GM19043 (cell line): ENCODE measurements at regions not wholly inside any gene's neighbourhood (a gene's known extent, or its start where the extent isn't known, plus 50 kb on each side); places are given as distances from the start of the nearest gene placed in this dataset.

ENCODE experiments used
- ATAC-seq: cut with Tn5 transposase; IDR thresholded peaks from one replicate; pipeline ENCODE4 v1.9.1; 2021; ENCODE audit warnings: low read depth; ENCODE audit not compliant: unreplicated experiment

DNA sequence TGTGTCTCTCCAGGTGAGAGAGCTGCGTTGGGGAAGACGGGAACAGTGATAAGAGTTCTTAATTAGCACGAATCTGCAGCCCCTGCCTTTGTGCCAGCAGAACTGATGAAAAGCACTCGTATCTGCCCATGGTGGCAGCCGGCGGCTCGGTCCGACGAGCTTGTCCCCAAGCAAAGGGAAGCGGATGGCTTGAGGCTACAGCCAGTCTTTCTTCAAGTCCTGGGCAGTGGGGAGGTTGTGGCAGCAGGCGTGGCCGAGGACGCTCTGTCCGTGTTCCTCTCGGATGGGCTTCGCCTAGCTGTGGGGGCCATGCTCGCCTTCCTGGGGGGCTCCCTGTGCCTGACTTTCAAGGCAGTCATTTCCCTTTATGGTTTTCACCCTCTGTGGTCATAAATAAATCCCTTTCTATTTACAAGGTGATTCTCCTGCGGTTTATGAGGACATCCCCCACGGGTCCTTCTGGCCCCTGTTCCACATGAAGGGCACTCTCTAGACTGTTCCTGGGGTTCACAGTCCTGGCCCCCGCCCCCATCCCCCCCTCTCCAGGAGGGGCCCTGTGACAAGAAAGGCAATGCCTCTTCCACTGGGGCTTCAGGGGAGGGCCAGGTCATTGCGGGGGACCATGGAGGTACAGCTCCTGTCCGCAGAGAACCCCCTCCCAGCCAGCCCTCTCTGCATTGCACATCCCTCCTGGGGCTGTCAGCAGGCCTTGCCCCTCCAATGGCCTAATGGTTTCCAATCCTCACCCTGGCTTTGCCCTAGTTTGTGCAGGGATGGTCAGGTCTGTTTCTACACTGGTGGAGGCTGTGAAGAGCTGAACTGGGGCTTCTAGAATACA lies 1212.3 kb downstream of the BRD1 start:
- no peak for ATAC-seq

DNA sequence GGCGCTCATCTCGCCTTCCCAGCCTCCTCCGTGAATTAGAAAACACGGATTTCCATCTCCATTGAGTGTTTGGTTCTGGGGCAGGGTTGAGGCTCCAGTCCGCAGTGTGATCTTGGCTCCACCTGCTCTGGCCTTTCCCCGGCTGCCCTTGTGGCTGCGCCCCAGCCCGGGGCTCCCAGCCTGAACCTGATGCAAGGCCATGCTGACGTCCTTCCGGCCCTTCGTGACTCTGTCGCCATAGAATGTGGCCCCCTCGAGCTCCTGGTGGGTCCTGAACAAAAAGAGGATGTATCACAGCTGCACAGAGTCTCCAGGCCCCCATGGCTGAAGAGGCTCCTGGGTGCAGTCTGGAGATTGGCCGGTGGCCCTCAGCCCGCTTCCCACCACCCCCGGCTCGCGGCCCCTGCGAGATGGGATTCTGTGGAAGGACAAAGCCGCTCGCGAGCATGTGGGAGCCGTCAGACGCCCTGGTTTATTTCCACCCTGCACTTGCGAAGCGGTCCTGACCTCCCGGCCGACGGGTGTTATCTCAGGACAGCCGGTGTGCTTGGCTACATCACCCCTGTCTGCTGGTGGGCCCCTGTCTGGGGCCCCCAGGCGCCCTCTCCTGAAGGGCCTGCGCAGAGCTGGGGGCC lies 1214.0 kb downstream of the BRD1 start:
- no peak for ATAC-seq

GRCh38 chr22:48612077-48612995 lies 1215.3 kb downstream of the BRD1 start:
- ATAC-seq: no peak

GRCh38 chr22:48609279-48609865 lies 1218.3 kb downstream of the BRD1 start:
- no peak for ATAC-seq

DNA sequence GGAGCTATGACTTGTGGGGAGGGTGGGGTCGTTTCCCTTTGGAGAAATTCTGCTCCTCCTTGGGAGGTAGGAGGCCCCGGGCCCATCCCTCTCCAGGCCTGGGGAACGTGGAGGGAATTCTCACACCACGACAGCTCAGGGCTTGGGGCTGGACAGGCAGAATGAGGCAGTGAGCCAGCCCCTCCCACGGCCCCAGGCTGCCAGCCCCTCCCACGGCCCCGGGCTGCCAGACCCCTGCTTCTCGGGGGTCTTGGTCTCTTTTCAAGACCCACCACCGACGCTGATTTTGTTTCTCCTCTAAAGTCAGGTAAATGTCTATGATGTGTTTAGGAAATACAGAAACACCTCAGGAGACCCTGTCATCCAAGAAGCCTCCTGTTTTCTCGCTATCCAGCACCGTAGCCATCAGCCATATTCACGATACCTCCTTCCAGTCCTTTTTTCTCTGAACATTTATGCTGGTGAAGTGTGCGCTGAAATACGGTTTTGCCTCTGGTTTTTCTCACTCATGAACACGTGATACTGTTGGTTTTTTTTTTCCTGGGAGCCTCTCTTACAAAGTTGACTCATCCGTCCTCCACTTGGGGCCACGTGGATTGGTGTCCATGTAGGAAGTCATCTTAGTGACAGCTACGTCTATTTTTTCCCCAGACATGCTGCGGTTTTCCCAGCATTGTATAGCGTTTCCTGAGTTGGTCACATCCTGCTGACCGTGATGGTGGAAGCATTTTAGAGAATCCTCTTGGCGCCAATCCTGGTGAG lies 1219.6 kb downstream of the BRD1 start:
- no peak for ATAC-seq

DNA sequence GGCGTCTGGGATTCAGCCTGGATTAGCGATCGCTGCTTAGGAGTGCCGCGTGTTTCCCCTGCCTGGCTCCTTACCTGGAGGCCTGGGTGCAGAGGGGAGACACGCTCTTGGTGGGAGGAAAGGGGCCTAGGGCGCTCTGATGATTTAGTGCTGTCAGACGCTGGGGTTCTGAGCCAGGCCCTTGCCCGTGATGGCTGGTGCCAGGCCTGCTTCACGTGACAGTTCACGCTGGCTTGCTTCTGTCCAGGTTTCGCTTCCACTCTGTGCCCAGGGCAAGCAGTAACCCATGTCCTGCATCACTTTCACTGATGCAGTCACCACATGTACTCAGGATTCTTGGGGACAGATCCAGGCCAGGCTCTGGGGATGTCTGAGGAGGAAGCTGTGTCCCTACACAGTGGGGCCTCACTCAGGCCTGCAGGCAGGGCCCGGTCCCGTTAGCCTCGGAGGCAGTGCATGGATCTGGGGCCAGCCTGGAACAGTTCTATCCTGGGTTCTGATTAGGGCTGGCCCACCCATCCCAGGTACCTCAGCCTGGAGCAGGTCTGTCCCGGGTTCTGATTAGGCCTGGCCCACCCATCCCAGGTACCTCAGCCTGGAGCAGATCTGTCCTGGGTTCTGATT lies 1220.9 kb downstream of the BRD1 start:
- no peak for ATAC-seq

DNA sequence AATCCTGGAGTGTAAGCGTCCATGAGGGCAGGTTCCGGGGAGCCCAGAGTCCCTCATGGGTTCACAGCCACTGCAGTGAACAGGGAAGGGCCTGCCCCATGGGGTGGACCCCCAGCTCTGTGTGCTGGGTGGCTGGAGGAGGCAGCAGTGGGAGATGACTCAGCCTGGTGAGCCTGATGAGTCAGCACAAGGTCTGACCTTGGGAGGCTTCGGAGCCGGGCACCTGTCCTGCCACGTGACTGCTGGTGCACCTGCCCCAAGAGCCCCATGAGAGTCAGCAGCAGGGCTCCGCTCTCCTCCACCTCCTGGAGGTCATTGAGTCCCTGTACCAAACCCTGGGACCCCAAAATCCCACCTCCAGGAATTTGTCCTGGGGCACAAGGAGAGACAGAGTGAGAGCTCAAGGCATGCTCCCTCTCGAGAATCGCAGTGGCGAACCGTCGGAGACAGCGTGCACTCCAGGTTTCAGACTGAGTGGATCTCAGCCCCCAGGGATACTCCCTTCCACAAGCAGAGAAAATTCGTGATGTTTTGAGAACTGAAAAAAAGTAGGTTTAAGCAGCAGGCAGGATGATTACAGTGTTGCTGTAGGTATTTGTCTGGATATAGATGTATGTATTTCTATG lies 1221.7 kb downstream of the BRD1 start:
- no peak for ATAC-seq

- ATAC-seq: no peak
Observed at GRCh38 chr22:48605125-48605524, 1222.5 kb downstream of the BRD1 start.

DNA sequence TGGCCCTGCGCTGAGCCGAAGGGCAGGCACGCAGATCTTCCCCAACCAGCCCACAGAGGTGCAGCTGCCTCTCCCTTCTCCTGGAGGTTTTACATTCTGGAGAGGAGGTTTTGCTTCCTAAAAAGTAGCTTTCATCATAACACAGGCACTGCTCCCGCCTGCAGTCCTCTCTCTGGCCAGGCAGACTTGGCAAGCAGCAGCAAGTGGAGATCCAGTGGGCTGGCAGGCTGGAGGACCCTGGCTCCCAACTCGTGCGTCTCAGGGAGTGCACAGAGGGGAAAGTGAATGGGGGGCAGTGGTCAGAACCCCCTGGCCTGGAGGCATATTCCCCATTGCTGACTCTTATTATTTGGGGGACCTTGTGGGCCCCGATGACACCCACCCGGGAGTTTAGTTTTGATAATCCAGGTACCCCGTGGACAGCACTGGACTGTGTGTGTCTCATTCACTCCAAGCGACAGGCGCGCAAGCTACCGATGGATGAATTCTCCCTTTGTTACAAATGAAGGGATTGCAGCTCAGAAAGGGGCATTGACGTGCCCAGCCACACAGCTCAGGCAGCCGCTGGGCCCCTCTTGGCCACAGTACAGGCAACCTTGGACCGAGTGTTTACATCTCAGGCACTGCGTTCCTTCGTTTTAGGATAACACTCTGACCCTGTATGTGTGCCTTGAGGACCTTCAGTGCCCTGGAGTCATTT lies 1223.9 kb downstream of the BRD1 start:
- no peak for ATAC-seq

DNA sequence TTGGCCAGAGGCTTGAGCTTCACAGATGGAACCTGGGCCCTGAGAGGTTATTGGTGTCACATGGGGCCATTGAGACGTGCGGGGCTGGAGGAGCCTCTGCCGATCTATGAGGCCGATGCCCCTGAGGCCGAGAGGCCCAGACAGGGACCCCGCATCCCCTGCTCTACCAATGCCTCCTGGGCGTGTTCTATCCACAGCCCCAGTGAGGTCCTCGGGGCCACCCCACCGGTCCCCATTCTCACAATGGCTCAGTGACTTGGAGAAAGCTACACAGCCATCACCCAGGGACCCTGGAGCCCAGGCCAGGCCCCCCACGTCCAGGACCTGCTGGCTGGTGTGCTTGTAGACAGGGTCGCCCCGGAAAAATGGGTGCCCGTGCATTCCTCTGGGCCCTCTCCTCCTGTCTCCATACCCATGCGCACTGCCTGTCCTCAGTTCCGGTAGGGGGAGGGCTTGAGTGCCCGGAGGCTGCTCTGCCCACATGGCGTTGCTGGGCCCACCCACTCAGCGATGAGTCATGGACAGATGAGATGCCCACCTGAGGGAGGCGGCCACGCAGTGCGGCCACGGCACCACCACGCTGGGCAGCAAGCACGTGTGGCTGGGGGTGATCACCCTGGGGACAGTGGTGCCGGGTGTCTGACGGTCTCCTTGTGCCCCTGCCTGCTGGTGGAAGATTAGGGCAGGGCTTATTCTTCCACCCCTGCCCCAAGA lies 1224.7 kb downstream of the BRD1 start:
- no peak for ATAC-seq

DNA sequence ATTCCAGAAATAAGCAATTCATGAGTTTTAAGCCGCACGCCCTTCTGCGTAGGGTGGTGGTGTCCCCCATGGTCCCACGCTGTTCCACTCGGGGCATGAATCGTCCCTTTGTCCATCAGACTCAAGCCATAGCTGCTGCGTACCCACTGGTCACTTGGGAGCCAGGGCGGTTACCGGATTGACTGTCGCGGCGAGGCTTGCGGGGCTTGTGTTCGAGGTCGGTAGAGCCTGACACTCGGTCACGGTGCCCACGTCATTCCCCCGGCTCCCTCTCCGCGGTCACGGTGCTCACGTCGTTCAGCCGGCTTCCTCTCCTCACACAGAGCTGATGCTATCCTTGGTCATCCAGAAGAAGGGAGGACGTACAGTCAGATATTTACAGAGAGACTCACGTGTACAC lies 1227.0 kb downstream of the BRD1 start:
- ATAC-seq: no peak

DNA sequence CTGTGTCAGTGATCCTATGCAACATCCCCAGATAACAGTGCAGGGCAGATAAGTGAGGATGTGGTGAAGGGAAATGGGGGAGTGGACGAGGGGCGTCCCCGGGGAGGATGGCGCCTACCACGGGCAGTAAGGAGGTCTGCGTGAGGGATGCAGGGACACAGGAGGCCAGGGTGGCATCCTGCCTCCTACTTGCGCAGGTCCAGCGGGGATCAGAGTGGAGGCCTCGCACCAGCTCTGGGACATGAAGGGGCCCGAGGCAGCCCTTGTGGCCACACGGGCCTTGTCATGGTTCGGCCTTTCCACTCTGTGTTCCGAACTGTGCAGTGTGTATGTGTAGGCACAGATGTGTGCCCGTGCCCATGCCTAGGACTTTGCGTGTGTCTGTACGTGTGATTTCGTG lies 1227.5 kb downstream of the BRD1 start:
- ATAC-seq: no peak

GRCh38 chr22:48599346-48599745 lies 1228.3 kb downstream of the BRD1 start:
- no peak for ATAC-seq

- no peak for ATAC-seq
Observed at GRCh38 chr22:48596111-48596850, 1231.4 kb downstream of the BRD1 start.

DNA sequence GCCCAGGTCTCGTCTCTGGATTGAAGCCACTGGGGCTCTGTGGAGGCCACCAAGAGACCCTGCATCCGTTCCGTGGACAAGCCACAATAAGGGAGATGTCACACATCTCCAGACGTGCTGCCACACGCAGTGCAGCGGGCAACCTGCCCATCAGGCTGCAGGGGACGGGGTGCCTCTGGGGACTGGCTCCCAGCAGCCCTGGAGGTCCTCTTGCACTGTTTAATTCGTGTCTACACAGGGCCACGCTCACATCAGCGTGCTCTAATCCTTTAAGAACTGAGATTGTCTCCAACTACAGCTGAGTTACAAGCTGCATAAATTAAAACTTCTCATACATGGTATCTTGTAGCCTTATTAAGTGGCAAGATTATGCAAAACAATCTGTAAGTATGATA lies 1232.2 kb downstream of the BRD1 start:
- ATAC-seq: no peak

GRCh38 chr22:48594757-48595510 lies 1232.7 kb downstream of the BRD1 start:
- ATAC-seq: no peak
